ENCODE measurements at regions not wholly inside any gene's neighbourhood (a gene's known extent, or its start where the extent isn't known, plus 50 kb on each side); places are given as distances from the start of the nearest gene placed in this dataset.

DNA sequence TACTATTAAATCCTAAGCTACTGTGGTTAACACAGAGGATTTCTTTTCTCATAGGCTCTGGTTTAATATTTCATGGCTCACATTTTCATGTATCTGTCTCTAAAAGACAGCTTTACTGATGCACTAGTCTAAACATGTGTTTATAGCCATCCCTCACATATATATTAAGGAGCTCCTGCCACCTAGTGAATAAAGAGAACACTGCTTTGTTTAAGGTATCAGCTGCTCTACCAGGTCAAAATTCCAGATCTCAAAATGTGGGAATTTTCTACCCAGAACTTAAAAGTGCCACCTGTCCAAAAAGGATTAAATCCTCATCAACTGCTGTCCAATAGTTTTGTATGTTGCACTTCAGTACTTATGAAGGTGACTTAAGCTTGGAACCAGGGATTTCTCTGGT lies 188.5 kb upstream of the TEX13C start:
- CTCF ChIA-PET, result interaction anchor here (1.2 kb wide), 1 partner anchor 539 kb away, joined by 3 read pairs; no protein-coding TSS in a partner anchor
- H3K27me3 Mint-ChIP-seq (ENCODE audit: unreplicated experiment), result no peaks in the 10 kb centered on the region
- no peak overlapping the region for H3K4me3 Mint-ChIP-seq (ENCODE audit: low read depth, unreplicated experiment)
- H3K4me1 Mint-ChIP-seq (ENCODE audit: low read depth, unreplicated experiment), result no peaks in the 10 kb centered on the region
- H3K9me3 Mint-ChIP-seq (ENCODE audit: low read depth, unreplicated experiment), result peaks cover 3% of the 10 kb centered on the region
- no peak for TF ChIP-seq CTCF (IDR thresholded peaks at IDR 0.05; ENCODE audit: unreplicated experiment)
- H3K36me3 Mint-ChIP-seq (ENCODE audit: insufficient read depth, unreplicated experiment), result no peaks in the 10 kb centered on the region
- no peak for DNase-seq
- BruUV-seq (replicated peaks), result no TSS peak
- H3K27ac Mint-ChIP-seq (ENCODE audit: unreplicated experiment), result no peak overlapping the region
- intact Hi-C loops (cut with micrococcal nuclease; ENCODE audit: unreplicated experiment), result loop anchor here (1.0 to 5.0 kb wide), 2 partner anchors 724 to 743 kb away; no protein-coding TSS in a partner anchor

DNA sequence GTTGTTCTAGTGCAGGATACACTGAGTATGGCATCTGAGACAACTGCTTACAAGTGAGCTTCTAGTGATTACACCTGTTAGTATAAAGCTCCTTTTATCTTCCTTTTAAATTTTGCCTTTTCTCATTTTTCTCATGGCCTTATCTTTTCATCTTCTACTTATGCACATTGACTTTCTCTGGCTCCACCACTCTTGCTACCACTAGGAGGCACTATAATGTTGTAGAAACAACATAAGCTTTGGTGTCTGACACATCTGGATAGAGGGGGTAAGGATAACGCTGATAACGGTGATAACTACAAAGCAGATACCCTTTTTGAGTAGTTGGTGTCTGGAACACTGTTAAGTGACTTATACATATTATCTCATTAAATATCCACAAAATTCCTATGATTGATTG lies 187.4 kb upstream of the TEX13C start:
- no peak for DNase-seq
- no peaks in the 10 kb centered on the region for H3K4me1 Mint-ChIP-seq (ENCODE audit: low read depth, unreplicated experiment)
- H3K9me3 Mint-ChIP-seq (ENCODE audit: low read depth, unreplicated experiment), result peaks cover 3% of the 10 kb centered on the region
- no peak overlapping the region for H3K27ac Mint-ChIP-seq (ENCODE audit: unreplicated experiment)
- H3K27me3 Mint-ChIP-seq (ENCODE audit: unreplicated experiment), result no peaks in the 10 kb centered on the region
- H3K4me3 Mint-ChIP-seq (ENCODE audit: low read depth, unreplicated experiment), result no peak overlapping the region
- intact Hi-C loops (cut with micrococcal nuclease; ENCODE audit: unreplicated experiment), result loop anchor here (5.0 kb wide), 1 partner anchor 725 kb away; no protein-coding TSS in a partner anchor
- TF ChIP-seq CTCF (IDR thresholded peaks at IDR 0.05; ENCODE audit: unreplicated experiment), result no peak
- CTCF ChIA-PET, result no interaction called here
- no peaks in the 10 kb centered on the region for H3K36me3 Mint-ChIP-seq (ENCODE audit: insufficient read depth, unreplicated experiment)
- no TSS peak for BruUV-seq (replicated peaks)

DNA sequence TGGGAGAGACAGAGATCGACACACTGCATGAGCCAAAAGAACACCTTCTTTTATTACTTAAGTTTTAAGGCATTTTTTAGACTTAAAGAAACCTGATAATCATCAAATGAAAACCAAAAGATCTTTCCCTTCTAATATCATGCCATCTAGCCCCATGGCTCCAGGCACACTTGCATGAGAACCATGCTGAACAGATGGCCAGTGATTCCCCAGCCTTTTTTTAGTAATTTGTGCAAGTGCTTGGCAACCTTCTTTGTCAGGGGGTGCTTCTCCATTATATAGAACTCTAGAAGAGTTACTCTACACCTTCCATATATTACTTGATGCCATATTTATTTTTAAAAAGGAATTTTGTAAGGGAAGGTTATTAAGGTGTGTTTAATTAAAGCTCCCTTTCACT lies 182.2 kb upstream of the TEX13C start:
- intact Hi-C loops (cut with micrococcal nuclease; ENCODE audit: unreplicated experiment), result no loop called here
- Mint-ChIP-seq H3K27ac (ENCODE audit: unreplicated experiment) (no peak overlapping the region), H3K9me3 (ENCODE audit: low read depth, unreplicated experiment) (no peaks in the 10 kb centered on the region), H3K4me3 (ENCODE audit: low read depth, unreplicated experiment) (no peak overlapping the region), H3K36me3 (ENCODE audit: insufficient read depth, unreplicated experiment) (no peaks in the 10 kb centered on the region), H3K27me3 (ENCODE audit: unreplicated experiment) (no peaks in the 10 kb centered on the region), H3K4me1 (ENCODE audit: low read depth, unreplicated experiment) (no peaks in the 10 kb centered on the region)
- DNase-seq, result no peak
- no TSS peak for BruUV-seq (replicated peaks)
- CTCF ChIA-PET, result no interaction called here
- no peak for TF ChIP-seq CTCF (IDR thresholded peaks at IDR 0.05; ENCODE audit: unreplicated experiment)

GRCh38 chrX:125150231-125150630 lies 169.4 kb upstream of the TEX13C start:
- no peaks in the 10 kb centered on the region for H3K36me3 Mint-ChIP-seq (ENCODE audit: insufficient read depth, unreplicated experiment)
- H3K27ac Mint-ChIP-seq (ENCODE audit: unreplicated experiment), result no peak overlapping the region
- CTCF ChIA-PET, result no interaction called here
- no peak for DNase-seq
- H3K27me3 Mint-ChIP-seq (ENCODE audit: unreplicated experiment), result no peaks in the 10 kb centered on the region
- no peak for TF ChIP-seq CTCF (IDR thresholded peaks at IDR 0.05; ENCODE audit: unreplicated experiment)
- H3K9me3 Mint-ChIP-seq (ENCODE audit: low read depth, unreplicated experiment), result peaks cover 4% of the 10 kb centered on the region
- no peak overlapping the region for H3K4me3 Mint-ChIP-seq (ENCODE audit: low read depth, unreplicated experiment)
- intact Hi-C loops (cut with micrococcal nuclease; ENCODE audit: unreplicated experiment), result no loop called here
- BruUV-seq (replicated peaks), result no TSS peak
- H3K4me1 Mint-ChIP-seq (ENCODE audit: low read depth, unreplicated experiment), result no peaks in the 10 kb centered on the region
